ENCODE measurements at regions not wholly inside any gene's neighbourhood (a gene's known extent, or its start where the extent isn't known, plus 50 kb on each side); places are given as distances from the start of the nearest gene placed in this dataset.

DNA sequence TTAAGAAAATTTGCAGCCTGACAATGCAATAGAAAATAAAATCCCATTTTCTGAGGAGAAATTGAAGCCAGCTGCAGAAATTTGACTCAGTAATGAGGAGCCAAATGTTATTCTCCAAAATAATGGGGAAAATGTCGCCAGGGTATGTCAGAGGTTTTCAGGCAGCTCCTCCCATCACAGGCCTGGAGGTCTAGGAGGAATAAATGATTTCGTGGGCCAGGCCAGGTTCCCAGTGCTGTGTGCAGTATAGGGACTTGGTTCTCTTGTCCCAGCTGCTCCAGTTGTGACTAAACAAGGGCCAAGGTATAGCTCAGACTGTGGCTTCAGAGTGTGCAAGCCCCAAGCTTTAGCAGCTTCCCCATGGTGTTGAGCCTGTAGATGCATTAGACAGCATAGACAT lies 1240.8 kb upstream of the ADGRB3 start:
- no peak for TF ChIP-seq ESRRA (IDR thresholded peaks at IDR 0.05; ENCODE audit: borderline replicate concordance, low read depth)
- TF ChIP-seq POLR2AphosphoS5 (IDR thresholded peaks at IDR 0.05; ENCODE audit: control insufficient read depth, insufficient read depth, low read depth, low read length) = no peak

Measured in K562 (cell line).